Keratinocyte (primary cell): ENCODE measurements at regions not wholly inside any gene's neighbourhood (a gene's known extent, or its start where the extent isn't known, plus 50 kb on each side); places are given as distances from the start of the nearest gene placed in this dataset.

Experiments
- CTCF ChIP-seq, 3 experiments: IDR thresholded peaks in 1 of 3; conservative IDR thresholded peaks in 1 of 3; optimal IDR thresholded peaks in 1 of 3; 2 replicates in 2 of 3; 3 replicates in 1 of 3; pipeline versions ENCODE3 to v1.5.1; 2011; ENCODE audit warnings: low read length in 3 of 3, mild to moderate bottlenecking in 3 of 3, moderate library complexity in 2 of 3, control low read depth in 1 of 3, inconsistent platforms in 1 of 3; ENCODE audit not compliant: insufficient read depth in 2 of 3; ENCODE audit errors: extremely low read depth in 1 of 3
- EZH2 ChIP-seq: IDR thresholded peaks from one replicate; pipeline ENCODE4 v1.6.1; 2012; ENCODE audit warnings: inconsistent platforms, mild to moderate bottlenecking, low read length, moderate library complexity

GRCh38 chr3:59440285-59441028 is 390.6 kb upstream of the CFAP20DC start:
- TF ChIP-seq CTCF (optimal IDR thresholded peaks at IDR 0.05 in 1 of 3, IDR thresholded peaks at IDR 0.05 in 1 of 3, conservative IDR thresholded peaks at IDR 0.05 in 1 of 3; ENCODE audit: extremely low read depth in 1 of 3, insufficient read depth in 2 of 3, low read length in 3 of 3), result no peak
- TF ChIP-seq EZH2, result no peak
